SU-DHL-6 (cell line): ENCODE measurements at regions not wholly inside any gene's neighbourhood (a gene's known extent, or its start where the extent isn't known, plus 50 kb on each side); places are given as distances from the start of the nearest gene placed in this dataset.

Source experiments
- CTCF ChIP-seq: fragments of 200-600 bp; sonication (generic); IDR thresholded peaks from one replicate; pipeline ENCODE4 v1.5.1; 2017; ENCODE audit warnings: antibody characterized with exemption, mild to moderate bottlenecking, low read length, moderate library complexity; ENCODE audit not compliant: insufficient read depth, poor library complexity, severe bottlenecking
- EZH2phosphoT487 ChIP-seq: fragments of 200-600 bp; sonication (generic), shearing (Covaris generic); conservative IDR thresholded peaks from 2 replicates; pipeline ENCODE4 v1.6.1; 2018; ENCODE audit warnings: mild to moderate bottlenecking, antibody characterized with exemption, low read length, moderate library complexity, mixed read lengths

- no peak for TF ChIP-seq CTCF
- no peak for TF ChIP-seq EZH2phosphoT487
Measured at GRCh38 chr5:118628660-118629354, 359.5 kb downstream of the DTWD2 start.
